ENCODE measurements at regions not wholly inside any gene's neighbourhood (a gene's known extent, or its start where the extent isn't known, plus 50 kb on each side); places are given as distances from the start of the nearest gene placed in this dataset.

GRCh38 chr12:115698257-115698656 lies 579.2 kb downstream of the MED13L start:
- Histone ChIP-seq H3K4me2 (ENCODE audit: insufficient read depth, low read length) (no peak overlapping the region), H3K9me3 (replicated peaks; ENCODE audit: control insufficient read depth, insufficient read depth, low read length) (peaks cover 2% of the 10 kb centered on the region), H3K27ac (ENCODE audit: insufficient read depth, low read depth, low read length) (no peak overlapping the region), H3K4me1 (ENCODE audit: control insufficient read depth, extremely low read depth, insufficient read depth, low read length) (no peaks in the 10 kb centered on the region), H3K4me3 (replicated peaks in 1 of 3; ENCODE audit: insufficient read depth in 1 of 3, low read depth in 1 of 3, low read length in 3 of 3) (no peak overlapping the region), H3K27me3 (ENCODE audit: control insufficient read depth in 2 of 2, insufficient read depth in 2 of 2, low read length in 2 of 2) (no peaks in the 10 kb centered on the region), H3K9me1 (replicated peaks; ENCODE audit: control insufficient read depth, extremely low read depth, insufficient read depth, low read length) (no peaks in the 10 kb centered on the region), H3K79me2 (ENCODE audit: control insufficient read depth, insufficient read depth, low read length) (no peaks in the 10 kb centered on the region), H3K36me3 (ENCODE audit: control insufficient read depth in 2 of 2, extremely low read depth in 1 of 2, insufficient read depth in 2 of 2, low read length in 2 of 2) (no peaks in the 10 kb centered on the region), H3K9ac (replicated peaks; ENCODE audit: extremely low read depth, insufficient read depth, low read length) (no peak overlapping the region), H2AFZ (ENCODE audit: low read depth, low read length) (no peak overlapping the region), H4K20me1 (replicated peaks; ENCODE audit: control insufficient read depth, extremely low read depth, insufficient read depth, low read length) (no peaks in the 10 kb centered on the region)
- ChIA-PET POLR2A (no interaction called here), CTCF (no interaction called here)
- TF ChIP-seq, protein P1, sequence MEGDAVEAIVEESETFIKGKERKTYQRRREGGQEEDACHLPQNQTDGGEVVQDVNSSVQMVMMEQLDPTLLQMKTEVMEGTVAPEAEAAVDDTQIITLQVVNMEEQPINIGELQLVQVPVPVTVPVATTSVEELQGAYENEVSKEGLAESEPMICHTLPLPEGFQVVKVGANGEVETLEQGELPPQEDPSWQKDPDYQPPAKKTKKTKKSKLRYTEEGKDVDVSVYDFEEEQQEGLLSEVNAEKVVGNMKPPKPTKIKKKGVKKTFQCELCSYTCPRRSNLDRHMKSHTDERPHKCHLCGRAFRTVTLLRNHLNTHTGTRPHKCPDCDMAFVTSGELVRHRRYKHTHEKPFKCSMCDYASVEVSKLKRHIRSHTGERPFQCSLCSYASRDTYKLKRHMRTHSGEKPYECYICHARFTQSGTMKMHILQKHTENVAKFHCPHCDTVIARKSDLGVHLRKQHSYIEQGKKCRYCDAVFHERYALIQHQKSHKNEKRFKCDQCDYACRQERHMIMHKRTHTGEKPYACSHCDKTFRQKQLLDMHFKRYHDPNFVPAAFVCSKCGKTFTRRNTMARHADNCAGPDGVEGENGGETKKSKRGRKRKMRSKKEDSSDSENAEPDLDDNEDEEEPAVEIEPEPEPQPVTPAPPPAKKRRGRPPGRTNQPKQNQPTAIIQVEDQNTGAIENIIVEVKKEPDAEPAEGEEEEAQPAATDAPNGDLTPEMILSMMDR (IDR thresholded peaks at IDR 0.05; ENCODE audit: extremely low read depth in 1 of 2, insufficient read depth in 1 of 2, low read depth in 1 of 2, low read length in 2 of 2): no peak
- no peak for TF ChIP-seq FOS (IDR thresholded peaks at IDR 0.05; ENCODE audit: borderline replicate concordance, insufficient read depth, low read length)
- TF ChIP-seq MAX (IDR thresholded peaks at IDR 0.05; ENCODE audit: insufficient read depth, insufficient read length): no peak
- TF ChIP-seq GATA2 (IDR thresholded peaks at IDR 0.05; ENCODE audit: insufficient read depth, insufficient read length, low read depth, low read length): no peak
- TF ChIP-seq POLR2A (IDR thresholded peaks at IDR 0.05; ENCODE audit: low read depth, low read length): no peak
- no peak for TF ChIP-seq POLR2AphosphoS5 (IDR thresholded peaks at IDR 0.05; ENCODE audit: insufficient read depth, low read depth, low read length)
- TF ChIP-seq MYC (IDR thresholded peaks at IDR 0.05; ENCODE audit: low read depth, low read length): no peak
- no peak for TF ChIP-seq JUN (IDR thresholded peaks at IDR 0.05; ENCODE audit: borderline replicate concordance, insufficient read depth, insufficient read length, low read depth)
- no peak for TF ChIP-seq EZH2 (IDR thresholded peaks at IDR 0.05; ENCODE audit: borderline replicate concordance, low read depth, low read length, severe bottlenecking)
- DNase-seq (ENCODE audit: low read depth, low spot score) (no peak), FAIRE-seq (no peak)
- intact Hi-C loops (cut with micrococcal nuclease) (no loop called here), dilution Hi-C loops (cut with MboI; ENCODE audit: extremely low pct_ligation_motif_present, low sequenced_read_pairs) (no loop called here)
- BruUV-seq (replicated peaks): no TSS peak

Measured in endothelial cell of umbilical vein (primary cell).